ENCODE measurements at regions not wholly inside any gene's neighbourhood (a gene's known extent, or its start where the extent isn't known, plus 50 kb on each side); places are given as distances from the start of the nearest gene placed in this dataset.
"Not testable (repeated sequence)": the region's sequence is repeated elsewhere in the genome, so short reads cannot be mapped to it uniquely, and the experiment has no call there.

- DNase-seq (ENCODE audit: low read depth): no peak
Observed at GRCh38 chr3:23128655-23129054, 74.5 kb upstream of the UBE2E2 start.

- DNase-seq (ENCODE audit: low read depth): no peak
Observed at GRCh38 chr3:23129117-23129516, 74.0 kb upstream of the UBE2E2 start.

GRCh38 chr3:23129817-23130216, 73.3 kb upstream of the UBE2E2 start:
- peak; percentile 11 for DNase-seq (ENCODE audit: low read depth)

GRCh38 chr3:23130406-23130805, 72.7 kb upstream of the UBE2E2 start:
- no peak for DNase-seq (ENCODE audit: low read depth)

- no peak for DNase-seq (ENCODE audit: low read depth)
Observed at GRCh38 chr3:23135026-23135785, 67.9 kb upstream of the UBE2E2 start.

GRCh38 chr3:23136054-23136453, 67.1 kb upstream of the UBE2E2 start:
- DNase-seq (ENCODE audit: low read depth): peak; percentile 7

GRCh38 chr3:23144051-23144450, 59.1 kb upstream of the UBE2E2 start:
- DNase-seq (ENCODE audit: low read depth): not testable (repeated sequence)

GRCh38 chr3:23146163-23146562, 57.0 kb upstream of the UBE2E2 start:
- DNase-seq (ENCODE audit: low read depth): no peak

GRCh38 chr3:23152989-23153388, 50.1 kb upstream of the UBE2E2 start:
- no peak for DNase-seq (ENCODE audit: low read depth)
